NCI-H82 treated with DMSO at 0.1 percent for 48 hours (cell line): ENCODE measurements at regions not wholly inside any gene's neighbourhood (a gene's known extent, or its start where the extent isn't known, plus 50 kb on each side); places are given as distances from the start of the nearest gene placed in this dataset.

Experiments
- DNase-seq: peaks from one replicate; lab custom pipeline; 2025; ENCODE audit not compliant: unreplicated experiment; lab: John Stamatoyannopoulos, UW

DNA sequence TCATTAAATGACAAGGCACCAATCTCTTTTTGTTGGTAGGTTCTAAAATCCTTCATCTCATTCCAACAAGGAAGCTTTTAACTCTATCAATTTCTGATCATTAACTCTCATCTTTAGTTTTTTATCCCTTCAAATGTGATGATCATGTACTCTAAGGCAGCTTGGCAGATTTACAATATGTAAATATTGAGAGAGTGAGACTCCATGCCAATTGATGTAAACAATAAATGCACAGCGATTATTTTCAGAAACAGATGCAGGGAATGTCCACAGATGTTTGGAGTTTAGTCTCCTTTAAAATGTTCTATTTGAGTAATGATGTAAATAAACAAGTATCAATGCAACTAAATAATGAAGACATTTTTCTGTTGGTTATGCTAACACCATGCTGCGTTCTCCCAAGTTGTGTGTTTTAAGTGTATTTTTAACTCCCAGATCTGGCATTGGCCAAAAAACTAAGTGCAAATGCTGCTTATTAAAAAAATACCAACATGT lies 213.8 kb downstream of the AHR start:
- no peak for DNase-seq

DNA sequence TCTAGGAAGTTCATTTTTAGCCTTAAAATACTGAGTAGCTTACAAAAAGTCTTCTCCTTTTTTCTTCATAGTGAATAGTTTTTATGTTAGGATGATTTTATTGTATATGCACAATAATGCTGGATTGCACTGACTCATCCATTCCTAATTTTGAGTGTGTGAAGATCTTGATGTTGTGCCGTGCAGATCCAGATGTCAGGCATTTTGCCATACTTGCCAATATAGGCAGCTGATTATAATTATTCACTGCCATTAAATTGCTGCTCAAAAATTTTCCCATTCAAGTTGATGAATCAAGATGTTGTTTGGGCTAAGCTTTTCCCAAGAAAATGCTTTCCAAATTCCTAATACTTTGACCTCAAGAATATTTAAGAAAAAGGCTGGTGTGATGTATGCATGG lies 218.3 kb downstream of the AHR start:
- no peak for DNase-seq

DNA sequence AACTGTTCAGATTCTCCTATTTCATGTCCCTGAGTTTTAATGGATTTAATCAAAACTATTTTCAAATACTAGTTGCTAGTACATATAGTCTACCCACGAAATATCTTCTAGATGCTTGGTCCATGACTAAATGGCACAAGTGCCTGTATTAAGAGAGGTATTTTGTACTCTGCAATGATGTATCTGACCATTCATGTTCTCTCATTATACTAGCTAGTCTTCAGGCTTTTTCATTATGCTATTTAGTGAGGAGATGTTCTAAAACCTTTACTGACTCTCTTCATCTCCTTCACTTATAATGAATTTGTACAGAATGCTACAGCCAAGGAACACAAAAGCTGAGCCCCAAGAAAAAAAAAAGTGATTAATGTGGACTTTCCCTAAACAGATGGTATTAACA lies 222.5 kb downstream of the AHR start:
- no peak for DNase-seq

- no peak for DNase-seq
These were observed 223.0 kb downstream of the AHR start for GRCh38 chr7:17521437-17521836.

GRCh38 chr7:17523813-17524739 lies 225.6 kb downstream of the AHR start:
- no peak for DNase-seq

- no peak for DNase-seq
These were observed 226.3 kb downstream of the AHR start for GRCh38 chr7:17524746-17525145.

GRCh38 chr7:17526621-17527020 lies 228.2 kb downstream of the AHR start:
- no peak for DNase-seq

GRCh38 chr7:17528636-17529035 lies 230.2 kb downstream of the AHR start:
- DNase-seq: no peak

DNA sequence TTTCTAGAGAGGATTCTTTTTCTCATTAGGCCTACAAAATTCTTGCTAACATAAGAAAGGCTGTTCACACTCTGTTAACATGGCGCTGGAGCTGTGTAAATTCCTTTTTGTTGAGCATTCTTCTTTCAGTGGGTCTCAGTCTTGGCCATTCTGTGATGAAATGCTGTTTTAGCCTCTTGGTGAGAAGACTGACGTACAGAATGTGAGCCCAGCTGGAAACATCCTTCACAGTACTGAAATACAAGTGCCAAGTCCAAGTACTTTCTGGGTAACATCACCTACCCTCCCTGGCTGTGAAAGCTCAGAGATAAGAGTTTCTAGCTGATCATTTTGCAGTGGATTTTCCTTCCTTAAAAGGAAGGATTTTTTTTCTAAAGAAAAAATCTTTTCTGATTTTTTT lies 231.8 kb downstream of the AHR start:
- DNase-seq: no peak

- DNase-seq: no peak
These were observed 232.4 kb downstream of the AHR start for GRCh38 chr7:17530741-17531421.

DNA sequence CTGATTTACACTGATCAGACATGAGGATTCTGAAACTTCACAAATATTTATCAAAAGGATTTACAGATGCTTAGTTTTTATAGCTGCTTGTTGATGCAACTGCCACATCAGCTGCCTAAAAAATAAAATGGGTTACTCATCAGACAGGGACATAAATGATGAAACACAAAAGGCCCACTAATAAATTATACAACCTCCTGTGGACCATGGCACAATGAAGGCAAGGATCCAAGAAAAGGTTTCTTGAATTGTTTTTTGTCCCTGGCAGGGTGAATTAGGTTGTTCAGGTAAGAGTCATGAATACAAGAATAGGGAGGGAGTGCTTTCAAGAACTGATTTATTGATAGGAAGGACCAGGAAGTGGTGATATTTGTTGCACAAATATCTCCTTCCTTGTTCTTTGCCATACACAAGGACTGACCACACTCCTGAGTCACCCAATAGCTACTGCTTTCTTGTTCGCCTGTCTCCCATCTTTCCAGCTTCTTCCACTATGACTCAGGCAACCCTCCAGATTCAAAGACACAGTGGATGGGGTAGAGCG lies 234.5 kb downstream of the AHR start:
- DNase-seq: no peak

GRCh38 chr7:17534348-17534747 lies 235.9 kb downstream of the AHR start:
- peak; percentile 23 for DNase-seq

DNA sequence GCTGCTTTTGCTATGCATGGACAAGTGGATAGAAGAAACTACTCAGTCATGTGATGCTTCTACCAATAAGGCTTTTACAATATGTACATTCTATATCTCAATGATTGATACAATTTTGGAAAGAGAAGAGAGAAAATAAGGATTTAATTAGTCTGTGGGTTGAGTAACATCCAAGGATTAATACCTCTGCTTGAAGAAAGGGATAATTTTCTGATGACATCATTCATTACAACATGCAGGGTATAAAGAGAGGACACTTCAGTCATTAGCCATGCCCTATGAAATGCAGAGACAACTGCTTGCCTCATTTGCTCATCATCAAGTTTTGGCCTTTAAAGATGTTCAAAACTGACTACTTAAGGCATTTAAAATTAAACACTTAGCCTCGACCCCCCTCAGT lies 237.3 kb downstream of the AHR start:
- no peak for DNase-seq

DNA sequence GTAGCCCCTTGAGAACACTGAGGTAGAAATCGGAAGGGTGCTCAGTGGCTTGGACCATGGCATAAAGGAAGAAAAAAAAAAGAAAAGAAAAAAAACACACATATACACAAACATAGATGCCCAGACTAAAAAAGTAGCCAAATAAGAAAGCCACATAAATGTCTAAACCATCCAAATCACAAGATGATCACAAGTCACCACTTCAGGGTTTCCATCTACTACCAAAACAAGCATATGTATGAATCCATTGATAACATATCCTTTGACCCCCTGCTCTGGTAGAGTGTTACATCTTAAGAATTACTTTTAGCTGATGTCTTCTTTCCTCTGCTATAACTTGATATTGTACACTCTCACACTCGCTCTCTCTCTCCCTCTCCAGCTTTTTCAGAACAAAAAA lies 245.9 kb downstream of the AHR start:
- DNase-seq: no peak

- no peak for DNase-seq
These were observed 246.9 kb downstream of the AHR start for GRCh38 chr7:17545348-17545747.

GRCh38 chr7:17546189-17546588 lies 247.7 kb downstream of the AHR start:
- DNase-seq: no peak

GRCh38 chr7:17546592-17546991 lies 248.1 kb downstream of the AHR start:
- DNase-seq: no peak

DNA sequence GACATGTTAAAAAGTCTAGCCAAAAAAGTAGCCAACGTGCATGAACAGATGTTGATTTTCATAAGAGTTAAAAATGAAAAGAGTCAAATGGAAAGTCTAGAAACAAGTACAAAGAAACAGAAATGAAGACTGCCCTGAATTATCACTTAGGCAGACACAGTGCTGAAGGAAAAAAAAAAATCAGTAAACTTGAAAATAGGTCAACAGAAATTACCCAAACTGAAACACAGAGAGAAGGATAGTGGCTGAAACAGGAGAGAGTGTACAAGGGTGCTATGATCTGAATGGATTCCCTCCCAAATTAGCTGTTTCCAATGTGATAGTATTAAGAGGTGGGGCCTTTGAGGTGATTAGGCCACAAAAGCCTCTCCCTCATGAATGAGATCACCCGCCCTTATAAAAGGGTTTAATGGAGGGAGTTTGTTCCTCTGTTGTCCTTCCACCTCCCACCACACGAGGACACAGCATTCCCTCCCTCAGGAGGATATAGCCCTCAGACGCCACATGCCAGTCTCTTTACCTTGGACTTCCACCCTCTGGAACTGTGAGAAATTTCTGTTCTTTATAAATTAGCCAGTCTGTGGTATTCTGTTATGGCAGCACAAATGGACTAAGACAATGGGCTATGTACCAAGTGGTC lies 249.7 kb downstream of the AHR start:
- no peak for DNase-seq

- no peak for DNase-seq
These were observed 251.0 kb downstream of the AHR start for GRCh38 chr7:17549406-17549805.

GRCh38 chr7:17552373-17552772 lies 253.9 kb downstream of the AHR start:
- DNase-seq: no peak

GRCh38 chr7:17552952-17553351 lies 254.5 kb downstream of the AHR start:
- no peak for DNase-seq
